HG03095 (cell line): ENCODE measurements at regions not wholly inside any gene's neighbourhood (a gene's known extent, or its start where the extent isn't known, plus 50 kb on each side); places are given as distances from the start of the nearest gene placed in this dataset.

Source experiments
- ATAC-seq: cut with Tn5 transposase; IDR thresholded peaks from one replicate; pipeline ENCODE4 v1.9.1; 2021; ENCODE audit warnings: moderate library complexity; ENCODE audit not compliant: unreplicated experiment

DNA sequence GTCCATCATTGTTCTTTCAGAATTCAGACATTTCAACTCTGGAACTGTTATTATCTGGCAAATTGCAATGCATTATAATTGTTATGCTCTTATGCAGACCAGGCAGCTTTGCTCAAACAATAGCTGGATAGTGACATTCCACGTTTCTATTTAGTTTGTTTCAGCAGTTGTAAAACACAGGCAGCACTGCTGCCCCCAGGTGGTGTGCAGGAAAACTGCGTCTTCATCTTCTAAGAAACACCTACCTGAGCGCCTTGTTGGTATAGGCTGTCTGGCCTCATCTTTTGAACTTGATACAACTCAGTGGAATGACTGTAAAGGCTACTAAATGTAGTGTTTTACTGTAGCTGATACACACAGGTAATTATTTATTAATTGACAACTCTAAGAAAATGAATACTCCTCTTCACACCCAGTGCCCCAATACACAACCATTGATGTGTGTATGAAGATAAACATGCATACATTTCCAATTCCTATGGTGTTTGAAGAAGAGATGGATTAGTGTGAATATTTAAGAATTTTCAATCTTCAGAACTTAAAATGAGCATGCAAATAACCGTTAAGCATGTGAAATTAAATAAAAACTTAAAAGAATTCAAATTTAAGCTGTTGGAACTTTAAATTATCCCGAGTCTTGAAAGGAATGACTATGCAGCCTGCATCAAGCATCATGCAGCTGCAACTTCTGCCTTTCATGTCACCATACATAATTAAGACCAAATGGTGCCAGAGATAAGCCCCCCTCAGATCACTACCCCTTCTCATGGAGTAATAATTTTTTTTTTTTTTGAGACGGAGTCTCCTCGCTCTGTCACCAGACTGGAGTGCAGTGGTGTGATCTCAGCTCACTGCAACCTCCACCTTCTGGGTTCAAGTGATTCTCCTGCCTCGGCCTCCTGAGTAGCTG, 85.6 kb downstream of the CD8B2 start:
- no peak for ATAC-seq

DNA sequence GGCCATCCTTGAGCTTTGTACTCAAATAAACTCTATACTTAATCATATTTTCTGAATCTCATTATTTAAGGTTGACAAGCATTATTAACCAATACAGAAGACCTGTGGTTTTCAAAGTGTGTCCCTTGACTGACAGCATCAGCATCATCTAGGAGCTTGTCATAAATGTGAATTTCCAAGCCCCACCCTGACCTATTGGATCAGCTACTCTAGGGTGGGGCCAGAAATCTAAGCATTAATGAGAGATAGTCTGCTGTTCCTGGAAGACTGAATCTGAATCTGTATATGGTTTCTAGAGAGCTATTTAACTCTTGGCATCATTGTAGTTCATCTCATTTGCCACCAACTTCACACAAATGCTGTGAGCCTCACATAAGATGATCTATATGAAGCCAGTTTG, 86.6 kb downstream of the CD8B2 start:
- no peak for ATAC-seq

DNA sequence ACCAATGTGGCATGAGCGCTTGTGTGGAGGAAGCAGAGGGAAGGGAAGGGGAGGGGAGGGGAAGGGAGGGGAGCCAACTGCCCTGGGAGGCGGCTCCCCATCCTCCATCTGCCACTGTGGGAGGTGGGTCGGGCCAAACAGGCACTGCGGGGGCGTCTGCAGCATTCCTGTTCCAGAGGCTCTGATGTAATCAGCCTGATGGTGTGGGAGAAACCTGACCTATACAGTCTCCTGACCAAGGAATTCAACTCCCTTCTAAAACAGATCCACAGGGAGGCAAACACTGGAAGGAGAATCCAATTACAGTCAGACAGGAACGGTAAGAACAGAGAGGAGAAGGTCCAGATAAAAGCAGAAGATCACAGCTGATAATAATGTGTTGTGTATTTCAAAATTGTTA, 88.8 kb downstream of the CD8B2 start:
- no peak for ATAC-seq

DNA sequence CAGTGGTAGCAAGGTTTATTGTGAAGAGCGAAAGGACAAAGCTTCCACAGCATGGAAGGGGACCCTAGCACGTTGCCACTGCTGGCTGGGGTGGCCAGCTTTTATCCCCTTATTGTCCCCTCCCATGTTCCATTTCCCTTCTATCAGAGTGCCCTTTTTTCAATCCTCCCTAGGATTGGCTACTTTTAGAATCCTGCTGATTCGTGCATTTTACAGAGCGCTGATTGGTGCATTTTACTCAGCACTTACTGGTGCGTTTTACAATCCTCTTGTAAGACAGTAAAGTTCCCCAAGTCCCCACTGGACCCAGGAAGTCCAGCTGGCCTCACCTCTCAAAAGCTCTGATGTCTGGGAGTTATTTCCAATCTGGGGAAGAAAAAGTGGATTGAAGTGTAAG, 90.1 kb downstream of the CD8B2 start:
- ATAC-seq, result no peak

DNA sequence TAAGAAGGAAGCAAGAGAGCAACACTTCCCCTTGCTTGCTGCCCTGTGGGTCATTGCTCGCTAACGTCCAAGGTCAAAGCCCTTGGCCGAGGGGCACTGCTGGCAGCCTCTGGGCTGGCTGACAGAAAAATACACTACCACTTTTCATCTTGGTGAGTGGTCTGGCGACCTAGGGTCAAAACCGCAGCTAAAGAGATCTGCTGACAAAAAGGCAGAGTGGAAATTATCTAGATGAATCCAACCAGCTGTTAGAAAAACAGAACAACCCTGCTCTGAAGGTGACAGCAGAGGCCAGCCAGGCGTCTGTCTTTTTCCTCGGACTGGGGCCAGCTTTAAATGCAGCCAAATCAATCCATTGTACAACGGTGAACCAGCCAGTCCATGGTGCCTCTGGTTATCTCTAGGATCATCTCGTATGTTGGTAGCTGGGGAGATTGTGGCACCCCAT, 92.6 kb downstream of the CD8B2 start:
- ATAC-seq, result no peak

DNA sequence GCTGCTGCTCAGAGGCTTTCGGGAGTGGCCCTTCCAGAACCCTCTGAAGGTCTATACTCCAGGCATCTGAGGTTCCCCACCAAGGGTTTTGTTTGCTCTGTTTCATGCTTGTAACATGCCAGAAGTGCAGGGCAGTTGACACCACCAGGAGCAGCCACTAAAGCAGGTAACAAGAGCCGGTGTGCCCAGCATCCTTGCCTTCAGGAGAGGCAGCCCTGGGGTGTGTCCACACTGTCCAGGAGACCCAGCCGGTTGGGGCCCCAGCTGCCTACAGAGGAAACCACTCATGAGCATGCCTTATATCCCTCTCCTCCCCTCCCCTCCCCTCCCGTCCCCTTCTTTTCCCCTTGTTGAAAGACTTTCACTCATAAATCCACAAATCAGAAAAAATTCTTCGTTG, 93.1 kb downstream of the CD8B2 start:
- no peak for ATAC-seq

DNA sequence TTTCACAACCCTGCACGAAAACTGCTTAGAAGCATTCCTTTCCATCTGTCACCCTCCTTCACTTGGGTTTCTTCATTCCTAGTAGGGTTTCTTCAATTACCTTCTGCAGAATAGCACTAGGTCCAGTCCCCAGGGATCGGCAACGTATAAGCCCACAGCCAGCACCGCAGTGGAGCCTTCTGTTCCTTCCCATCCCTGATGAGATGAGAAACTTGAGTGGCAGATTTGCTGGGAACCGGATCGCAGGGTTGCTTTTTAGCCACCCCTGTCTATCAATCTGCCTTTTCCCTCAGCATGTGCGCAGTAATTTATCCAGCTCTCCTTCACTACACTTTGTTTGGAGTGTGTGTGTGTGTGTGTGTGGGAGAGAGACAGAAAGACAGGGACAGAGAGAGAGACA, 94.2 kb downstream of the CD8B2 start:
- no peak for ATAC-seq

DNA sequence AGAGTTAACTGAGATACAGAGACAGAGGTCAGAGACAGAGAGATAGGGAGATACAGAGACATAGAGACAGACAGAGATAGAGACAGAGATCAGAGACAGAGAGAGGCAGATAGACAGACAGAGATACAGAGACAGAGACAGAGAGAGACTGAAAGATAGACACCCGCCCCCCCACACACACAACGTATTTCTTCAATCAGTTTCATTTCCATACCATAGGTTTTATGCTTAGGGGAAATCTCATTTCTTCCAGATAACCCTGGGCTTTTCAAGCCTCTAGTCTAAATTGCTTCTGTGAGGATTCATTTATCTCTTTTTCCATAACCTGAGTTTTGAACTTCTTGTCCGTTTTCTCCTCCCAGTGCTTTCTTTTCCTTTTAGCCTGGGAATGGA, 94.6 kb downstream of the CD8B2 start:
- ATAC-seq, result no peak

DNA sequence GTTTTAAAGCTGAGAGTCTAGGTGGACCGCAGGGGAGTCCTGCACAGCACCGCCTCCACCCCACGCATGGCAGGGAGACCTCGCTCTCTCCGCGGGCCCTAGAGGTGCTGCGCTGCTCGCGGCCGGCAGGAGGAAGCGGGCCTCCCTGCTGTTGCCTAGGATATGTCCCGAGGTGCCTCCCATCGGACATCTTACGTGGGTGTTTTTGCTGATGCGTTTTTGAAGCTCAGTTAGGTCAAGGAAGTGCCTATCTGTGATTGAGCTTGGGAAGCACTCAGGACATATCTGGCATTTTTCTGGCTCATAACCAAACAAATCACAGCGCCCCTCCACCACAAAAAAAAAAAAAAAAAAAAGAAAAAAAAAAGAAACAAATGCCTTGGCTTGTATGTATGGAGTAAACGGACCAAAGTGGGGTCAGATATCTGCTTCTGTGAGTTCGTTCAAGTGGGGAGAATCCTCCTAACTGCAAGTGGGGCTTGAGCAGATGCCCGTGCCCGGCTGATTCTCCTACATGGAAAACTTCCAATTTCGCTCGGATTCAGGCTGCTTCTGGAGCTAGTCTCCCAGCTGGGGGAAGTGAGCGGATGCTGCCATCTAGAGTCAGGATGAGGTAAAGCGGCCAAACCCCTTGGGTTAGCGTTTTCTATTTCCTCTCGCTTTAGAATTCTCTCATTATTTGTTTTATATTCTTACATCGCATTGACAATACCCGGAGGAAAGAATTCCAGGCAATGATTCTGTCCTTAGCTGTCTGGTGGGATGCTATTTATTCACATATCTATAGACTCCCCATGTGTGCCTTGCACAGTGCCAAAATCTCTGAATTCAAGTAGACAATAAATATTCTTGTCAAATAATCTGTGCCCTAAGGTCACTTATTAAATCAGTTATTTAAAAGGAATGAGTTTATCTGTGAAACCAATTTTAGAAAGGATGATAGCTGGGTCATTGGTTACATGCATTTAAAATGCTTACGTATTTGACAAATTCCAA, 95.3 kb downstream of the CD8B2 start:
- peak; percentile 68 for ATAC-seq

DNA sequence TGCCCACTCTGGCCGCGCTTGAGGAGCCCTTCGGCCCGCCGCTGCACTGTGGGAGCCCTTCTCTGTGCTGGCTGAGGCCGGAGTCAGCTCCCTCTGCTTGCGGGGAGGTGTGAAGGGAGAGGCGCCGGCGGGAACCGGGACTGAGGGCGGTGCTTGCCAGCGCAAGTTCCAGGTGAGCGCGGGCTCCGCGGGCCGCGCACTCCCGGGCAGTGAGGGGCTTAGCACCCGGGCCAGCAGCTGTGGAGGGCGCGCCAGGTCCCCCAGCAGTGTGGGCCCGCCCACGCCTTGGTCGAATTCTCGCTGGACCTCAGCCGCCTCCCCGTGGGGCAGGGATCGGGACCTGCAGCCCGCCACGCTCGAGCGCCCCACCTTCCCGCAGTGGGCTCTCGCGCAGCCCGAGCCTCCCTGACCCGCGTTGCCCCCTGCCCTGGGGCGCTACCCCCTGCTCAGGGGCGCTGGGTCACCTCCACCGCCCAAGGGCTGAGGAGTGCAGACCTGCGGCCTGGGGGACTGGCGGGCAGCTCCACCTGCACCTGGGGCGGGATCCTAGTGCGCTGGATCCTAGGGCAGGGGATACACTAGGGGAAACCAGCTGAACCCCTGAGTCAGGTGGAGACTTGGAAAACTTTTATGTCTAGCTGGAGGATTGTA, 97.3 kb downstream of the CD8B2 start:
- no peak for ATAC-seq

DNA sequence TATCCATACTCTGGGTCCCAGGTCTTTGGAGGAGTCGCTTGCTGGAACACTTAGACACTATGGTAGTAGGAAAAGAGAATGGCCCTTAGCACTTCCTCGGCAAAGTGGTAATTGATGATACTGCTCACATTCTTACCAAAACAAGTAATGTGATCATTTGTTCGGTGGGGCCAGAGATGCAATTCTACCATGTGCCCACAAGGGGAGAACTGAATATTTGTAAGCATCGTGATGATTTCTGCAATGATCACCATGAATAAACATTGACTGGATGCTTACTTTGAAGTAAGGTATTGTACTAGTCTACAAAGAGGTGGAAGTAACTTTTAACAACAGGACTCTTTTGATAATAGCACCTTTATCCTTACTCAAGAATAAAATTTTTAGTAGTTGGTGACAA, 109.7 kb downstream of the CD8B2 start:
- ATAC-seq, result no peak

DNA sequence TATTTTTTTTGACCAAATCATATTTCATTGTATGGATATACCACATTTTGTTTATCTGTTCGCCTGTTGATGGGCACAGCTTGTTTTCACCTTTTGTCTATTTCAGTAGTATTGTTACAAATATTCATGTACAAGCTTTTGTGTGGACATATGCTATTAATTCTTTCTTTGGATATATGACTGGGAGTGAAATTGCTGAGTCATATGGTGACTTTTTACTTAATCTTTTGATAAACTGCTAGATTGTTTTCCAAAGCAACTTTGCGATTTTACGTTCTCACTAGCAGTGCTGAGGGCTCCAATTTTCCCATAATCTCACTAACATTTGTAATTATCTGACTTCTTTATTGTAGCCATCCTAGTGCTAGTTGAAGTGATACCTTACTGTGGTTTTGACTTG, 112.4 kb downstream of the CD8B2 start:
- ATAC-seq, result no peak

DNA sequence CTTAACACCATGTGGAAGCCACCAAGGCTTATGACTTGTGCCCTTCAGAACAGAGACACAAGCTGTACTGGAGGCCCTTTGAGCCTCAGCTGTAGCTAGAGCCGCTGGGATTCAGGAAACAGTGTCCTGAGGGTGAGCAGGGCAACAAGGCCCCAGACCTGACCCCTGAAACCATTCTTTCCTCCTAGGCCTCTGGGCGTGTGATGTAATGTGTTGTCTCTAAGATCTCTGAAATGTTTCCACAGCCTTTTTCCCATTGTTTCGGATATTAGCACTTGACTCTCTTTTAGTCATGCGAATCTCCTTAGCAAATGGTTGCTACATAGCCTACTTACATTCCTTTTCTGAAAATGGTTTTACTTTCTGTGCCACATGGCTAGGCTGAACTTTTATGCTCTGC, 114.9 kb downstream of the CD8B2 start:
- no peak for ATAC-seq

DNA sequence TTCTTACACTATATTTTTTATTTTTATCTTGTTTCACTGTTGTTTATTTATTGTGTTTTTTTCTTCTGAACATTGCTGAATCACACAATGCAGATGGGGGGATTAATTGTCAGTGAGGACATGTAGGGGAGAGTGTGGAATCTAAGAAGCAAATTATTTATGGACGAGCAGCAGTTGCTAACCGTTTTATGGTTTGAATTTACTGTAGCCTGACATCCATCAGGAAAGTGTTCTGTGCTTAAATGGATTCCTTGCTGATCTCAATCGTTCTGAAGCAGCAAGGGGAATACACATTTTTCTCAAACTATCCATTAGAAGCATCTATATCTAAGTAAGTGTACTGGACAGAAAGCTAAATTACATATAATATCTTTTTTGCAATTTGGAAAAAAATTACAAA, 119.5 kb downstream of the CD8B2 start:
- no peak for ATAC-seq

DNA sequence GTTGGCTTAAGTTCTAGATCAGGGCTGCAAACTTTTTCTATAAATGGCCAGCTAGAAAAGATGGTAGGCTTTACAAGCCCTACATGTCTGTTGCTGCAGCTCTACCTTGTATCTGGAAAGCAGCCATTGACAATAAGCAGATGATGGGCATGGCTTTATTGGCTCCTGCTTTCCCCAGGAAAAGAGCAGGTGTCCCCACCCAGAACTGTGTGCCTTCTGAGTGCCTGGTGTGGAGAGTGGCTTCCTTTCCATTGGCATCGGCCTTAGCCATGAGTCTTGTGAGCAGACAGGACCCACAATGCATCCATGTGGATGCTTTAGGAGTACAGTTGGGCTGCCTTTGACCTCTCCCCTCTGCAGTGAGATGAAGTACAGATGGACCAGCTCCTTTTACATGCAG, 120.2 kb downstream of the CD8B2 start:
- no peak for ATAC-seq

DNA sequence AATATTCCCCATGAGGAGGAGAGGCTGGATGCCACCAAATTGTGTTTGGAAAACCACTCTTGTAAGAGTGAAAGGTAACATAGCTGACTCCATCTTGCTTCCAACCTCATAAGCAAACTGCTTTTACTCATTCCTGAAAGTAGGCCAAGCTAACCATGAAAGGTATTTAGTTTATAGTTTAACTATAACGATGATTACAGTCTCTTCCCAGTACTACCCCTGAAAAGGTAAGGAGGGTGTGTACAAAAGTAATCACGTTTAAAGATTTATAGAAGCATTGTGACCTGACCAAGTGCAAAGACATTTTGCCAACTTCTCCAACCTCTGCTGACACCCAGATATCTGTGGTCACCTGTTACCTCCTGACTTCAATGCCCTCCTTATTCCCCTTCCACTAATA, 122.6 kb downstream of the CD8B2 start:
- ATAC-seq, result no peak

DNA sequence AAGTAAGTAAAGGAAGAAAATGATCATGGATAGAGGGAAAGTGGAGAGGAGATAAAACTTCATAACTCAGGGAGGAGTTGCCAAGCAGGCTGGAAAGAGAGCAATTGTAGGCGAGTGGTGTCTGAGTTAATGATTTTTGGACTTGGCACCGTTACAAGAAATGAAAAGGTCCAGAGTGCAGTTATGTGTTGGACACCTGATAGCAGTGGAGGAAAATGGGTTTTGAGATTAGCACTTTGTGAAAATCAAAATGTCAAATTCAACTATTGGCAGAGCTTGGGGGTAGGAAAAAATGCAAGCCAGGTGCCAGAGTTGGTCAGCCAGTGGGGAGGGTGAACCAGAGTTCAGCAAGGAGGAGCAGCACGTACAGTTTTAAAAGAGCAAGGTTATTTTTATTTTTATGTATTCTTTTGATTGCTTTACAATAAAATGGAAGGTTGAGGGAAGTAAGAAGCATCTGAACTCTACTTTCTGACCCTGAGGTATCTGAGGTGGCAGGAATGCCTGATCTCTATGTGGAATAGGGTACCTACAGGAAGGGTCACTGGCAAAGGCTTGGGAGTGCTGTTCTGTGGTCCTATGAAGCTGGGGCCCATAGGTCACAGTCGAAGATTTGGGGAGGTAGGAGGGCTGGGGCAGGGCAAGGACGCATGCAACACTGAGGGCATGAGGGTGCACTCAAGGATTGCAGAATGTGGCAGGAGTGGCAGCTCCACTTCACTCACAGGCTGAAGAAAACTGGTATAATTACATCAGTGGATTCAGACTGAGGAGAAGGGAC, 127.5 kb downstream of the CD8B2 start:
- no peak for ATAC-seq

DNA sequence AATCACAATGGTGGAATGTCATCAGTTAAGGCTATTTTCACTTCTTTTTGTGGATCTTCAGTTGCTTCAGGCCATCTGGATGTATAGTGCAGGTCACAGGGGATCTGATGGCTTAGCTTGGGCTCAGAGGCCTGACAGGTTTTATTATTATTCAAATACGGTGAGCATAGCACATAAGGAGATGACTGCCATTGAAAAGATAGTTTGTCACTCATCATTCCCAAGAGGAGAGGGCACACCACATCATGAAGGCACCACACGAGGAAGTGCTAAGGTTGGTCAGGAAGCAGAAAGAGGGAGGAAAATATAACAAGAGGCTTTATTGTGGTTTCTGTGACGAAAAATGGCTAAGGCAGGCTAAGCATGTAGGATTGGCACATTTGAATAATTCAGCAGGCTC, 131.4 kb downstream of the CD8B2 start:
- ATAC-seq, result no peak

DNA sequence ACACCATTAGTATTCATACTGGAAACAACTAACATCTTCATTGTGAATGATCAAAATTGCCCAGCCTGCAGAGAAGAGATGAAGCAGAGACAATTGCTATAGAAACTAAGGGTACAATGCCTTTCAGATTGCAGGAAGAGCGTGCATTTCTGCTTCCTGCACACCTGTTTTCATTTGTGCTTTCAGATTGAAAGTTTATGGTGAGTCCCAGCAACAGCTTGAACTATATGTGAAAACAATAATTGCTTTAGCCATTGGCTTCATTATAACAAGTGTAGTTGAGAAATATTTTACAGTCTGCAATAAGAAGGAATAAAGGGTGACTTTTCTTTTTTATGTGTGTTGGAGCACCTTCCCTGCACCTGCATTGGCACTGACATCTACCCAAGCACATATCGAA, 136.3 kb downstream of the CD8B2 start:
- ATAC-seq, result no peak

DNA sequence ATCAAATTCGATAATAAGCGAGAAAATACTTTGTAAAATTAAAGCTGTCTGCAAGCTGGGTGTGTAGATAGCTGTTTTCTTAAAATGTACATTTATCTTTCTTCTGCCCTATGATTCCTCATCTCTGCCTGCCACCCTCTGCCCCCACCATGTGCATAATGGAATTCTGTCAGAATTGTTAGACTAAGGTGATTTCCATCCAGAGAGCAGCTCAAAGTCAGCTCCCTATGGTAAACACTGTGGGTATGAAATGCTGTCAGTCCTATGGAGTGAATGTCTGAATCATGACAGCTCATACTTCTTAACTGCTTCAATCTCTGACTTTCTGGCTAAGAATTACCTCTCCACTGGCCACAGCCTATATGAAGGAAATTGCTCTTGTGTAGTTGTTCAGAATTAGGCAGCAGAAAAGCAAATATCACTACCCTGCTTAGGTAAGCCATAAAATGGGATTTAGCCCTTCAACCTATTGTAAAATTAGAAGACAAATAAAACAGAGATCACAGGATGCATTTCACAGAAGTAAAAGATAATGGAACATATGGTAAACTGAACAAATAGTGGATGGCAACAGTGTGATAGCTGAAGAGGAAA, 137.7 kb downstream of the CD8B2 start:
- ATAC-seq, result no peak
